ENCODE measurements at regions not wholly inside any gene's neighbourhood (a gene's known extent, or its start where the extent isn't known, plus 50 kb on each side); places are given as distances from the start of the nearest gene placed in this dataset.

- Histone ChIP-seq H3K4me1 (ENCODE audit: insufficient read depth) (no peaks in the 10 kb centered on the region), H3K4me3 (ENCODE audit: low read depth, low read length) (no peak overlapping the region), H3K36me3 (ENCODE audit: insufficient read depth) (no peaks in the 10 kb centered on the region), H3K27ac (ENCODE audit: low read depth) (no peak overlapping the region)
- WGBS = 64% methylated on average over 13 of the region's 13 CpGs
- DNase-seq (ENCODE audit: extremely low spot score) = no peak
Measured at GRCh38 chr1:4964634-4965345, 310.4 kb downstream of the AJAP1 start.

- H3K4me3 ChIP-seq (ENCODE audit: low read depth, low read length) = no peak overlapping the region
- DNase-seq (ENCODE audit: extremely low spot score) = no peak
- H3K27ac ChIP-seq (ENCODE audit: low read depth) = no peak overlapping the region
- no peaks in the 10 kb centered on the region for H3K36me3 ChIP-seq (ENCODE audit: insufficient read depth)
- WGBS = 77% methylated on average over 8 of the region's 8 CpGs
- no peaks in the 10 kb centered on the region for H3K4me1 ChIP-seq (ENCODE audit: insufficient read depth)
Measured at GRCh38 chr1:4963251-4963650, 308.8 kb downstream of the AJAP1 start.

- DNase-seq (ENCODE audit: extremely low spot score) = no peak
- Histone ChIP-seq H3K36me3 (ENCODE audit: insufficient read depth) (no peaks in the 10 kb centered on the region), H3K4me1 (ENCODE audit: insufficient read depth) (no peaks in the 10 kb centered on the region), H3K27ac (ENCODE audit: low read depth) (no peak overlapping the region), H3K4me3 (ENCODE audit: low read depth, low read length) (no peak overlapping the region)
- 71% methylated on average over 10 of the region's 10 CpGs for WGBS
Measured at GRCh38 chr1:4962836-4963235, 308.4 kb downstream of the AJAP1 start.

GRCh38 chr1:4961935-4962645, 307.7 kb downstream of the AJAP1 start:
- no peak for DNase-seq (ENCODE audit: extremely low spot score)
- WGBS = 82% methylated on average over 8 of the region's 8 CpGs
- H3K4me1 ChIP-seq (ENCODE audit: insufficient read depth) = no peaks in the 10 kb centered on the region
- no peak overlapping the region for H3K27ac ChIP-seq (ENCODE audit: low read depth)
- no peak overlapping the region for H3K4me3 ChIP-seq (ENCODE audit: low read depth, low read length)
- H3K36me3 ChIP-seq (ENCODE audit: insufficient read depth) = no peaks in the 10 kb centered on the region

GRCh38 chr1:4960782-4961475, 306.5 kb downstream of the AJAP1 start:
- WGBS = 75% methylated on average over 16 of the region's 16 CpGs
- no peak for DNase-seq (ENCODE audit: extremely low spot score)

GRCh38 chr1:4960336-4960735, 305.9 kb downstream of the AJAP1 start:
- 86% methylated on average over 9 of the region's 9 CpGs for WGBS
- DNase-seq (ENCODE audit: extremely low spot score) = no peak
- H3K4me3 ChIP-seq (ENCODE audit: low read depth, low read length) = no peak overlapping the region
- no peaks in the 10 kb centered on the region for H3K4me1 ChIP-seq (ENCODE audit: insufficient read depth)
- no peak overlapping the region for H3K27ac ChIP-seq (ENCODE audit: low read depth)
- no peaks in the 10 kb centered on the region for H3K36me3 ChIP-seq (ENCODE audit: insufficient read depth)

More at GRCh38 chr1:4960782-4961475, 306.5 kb downstream of the AJAP1 start:
- no peak overlapping the region for H3K27ac ChIP-seq (ENCODE audit: low read depth)
- no peaks in the 10 kb centered on the region for H3K4me1 ChIP-seq (ENCODE audit: insufficient read depth)
- H3K36me3 ChIP-seq (ENCODE audit: insufficient read depth) = no peaks in the 10 kb centered on the region
- H3K4me3 ChIP-seq (ENCODE audit: low read depth, low read length) = no peak overlapping the region

- no peak for DNase-seq (ENCODE audit: extremely low spot score)
- WGBS = 88% methylated on average over 6 of the region's 6 CpGs
- H3K36me3 ChIP-seq (ENCODE audit: insufficient read depth) = no peaks in the 10 kb centered on the region
- no peak overlapping the region for H3K27ac ChIP-seq (ENCODE audit: low read depth)
- H3K4me3 ChIP-seq (ENCODE audit: low read depth, low read length) = no peak overlapping the region
- no peaks in the 10 kb centered on the region for H3K4me1 ChIP-seq (ENCODE audit: insufficient read depth)
Measured at GRCh38 chr1:4959216-4959615, 304.8 kb downstream of the AJAP1 start.

GRCh38 chr1:4957027-4957426, 302.6 kb downstream of the AJAP1 start:
- Histone ChIP-seq H3K36me3 (ENCODE audit: insufficient read depth) (no peaks in the 10 kb centered on the region), H3K4me3 (ENCODE audit: low read depth, low read length) (no peak overlapping the region), H3K27ac (ENCODE audit: low read depth) (no peak overlapping the region), H3K4me1 (ENCODE audit: insufficient read depth) (no peaks in the 10 kb centered on the region)
- no peak for DNase-seq (ENCODE audit: extremely low spot score)
- 89% methylated on average over 4 of the region's 4 CpGs for WGBS

GRCh38 chr1:4954392-4954791, 300.0 kb downstream of the AJAP1 start:
- DNase-seq (ENCODE audit: extremely low spot score) = no peak
- Histone ChIP-seq H3K36me3 (ENCODE audit: insufficient read depth) (no peaks in the 10 kb centered on the region), H3K4me1 (ENCODE audit: insufficient read depth) (no peaks in the 10 kb centered on the region), H3K4me3 (ENCODE audit: low read depth, low read length) (no peak overlapping the region), H3K27ac (ENCODE audit: low read depth) (no peak overlapping the region)

- Histone ChIP-seq H3K4me3 (ENCODE audit: low read depth, low read length) (no peak overlapping the region), H3K36me3 (ENCODE audit: insufficient read depth) (no peaks in the 10 kb centered on the region), H3K4me1 (ENCODE audit: insufficient read depth) (no peaks in the 10 kb centered on the region), H3K27ac (ENCODE audit: low read depth) (no peak overlapping the region)
- 84% methylated on average over 8 of the region's 8 CpGs for WGBS
- no peak for DNase-seq (ENCODE audit: extremely low spot score)
Measured at GRCh38 chr1:4951601-4952000, 297.2 kb downstream of the AJAP1 start.

GRCh38 chr1:4946343-4946742, 291.9 kb downstream of the AJAP1 start:
- WGBS = 94% methylated on average over 5 of the region's 5 CpGs
- no peak for DNase-seq (ENCODE audit: extremely low spot score)

GRCh38 chr1:4944911-4945310, 290.5 kb downstream of the AJAP1 start:
- Histone ChIP-seq H3K36me3 (ENCODE audit: insufficient read depth) (no peaks in the 10 kb centered on the region), H3K4me1 (ENCODE audit: insufficient read depth) (no peaks in the 10 kb centered on the region), H3K4me3 (ENCODE audit: low read depth, low read length) (no peak overlapping the region), H3K27ac (ENCODE audit: low read depth) (no peak overlapping the region)
- 82% methylated on average over 9 of the region's 9 CpGs for WGBS
- no peak for DNase-seq (ENCODE audit: extremely low spot score)

More at GRCh38 chr1:4946343-4946742, 291.9 kb downstream of the AJAP1 start:
- H3K27ac ChIP-seq (ENCODE audit: low read depth) = no peak overlapping the region
- H3K4me1 ChIP-seq (ENCODE audit: insufficient read depth) = no peaks in the 10 kb centered on the region
- H3K36me3 ChIP-seq (ENCODE audit: insufficient read depth) = no peaks in the 10 kb centered on the region
- no peak overlapping the region for H3K4me3 ChIP-seq (ENCODE audit: low read depth, low read length)

- H3K27ac ChIP-seq (ENCODE audit: low read depth) = no peak overlapping the region
- no peak overlapping the region for H3K4me3 ChIP-seq (ENCODE audit: low read depth, low read length)
- DNase-seq (ENCODE audit: extremely low spot score) = no peak
- 80% methylated on average over 5 of the region's 5 CpGs for WGBS
- no peaks in the 10 kb centered on the region for H3K36me3 ChIP-seq (ENCODE audit: insufficient read depth)
- H3K4me1 ChIP-seq (ENCODE audit: insufficient read depth) = no peaks in the 10 kb centered on the region
Measured at GRCh38 chr1:4944072-4944471, 289.7 kb downstream of the AJAP1 start.

GRCh38 chr1:4939266-4939665, 284.9 kb downstream of the AJAP1 start:
- H3K27ac ChIP-seq (ENCODE audit: low read depth) = no peak overlapping the region
- DNase-seq (ENCODE audit: extremely low spot score) = no peak
- 86% methylated on average over 6 of the region's 6 CpGs for WGBS
- no peak overlapping the region for H3K4me3 ChIP-seq (ENCODE audit: low read depth, low read length)
- no peaks in the 10 kb centered on the region for H3K36me3 ChIP-seq (ENCODE audit: insufficient read depth)
- no peaks in the 10 kb centered on the region for H3K4me1 ChIP-seq (ENCODE audit: insufficient read depth)

Measured in urinary bladder (tissue), 3 donors.